ENCODE measurements at regions not wholly inside any gene's neighbourhood (a gene's known extent, or its start where the extent isn't known, plus 50 kb on each side); places are given as distances from the start of the nearest gene placed in this dataset.

GRCh38 chr10:118537623-118538022, 57.8 kb downstream of the PRLHR start:
- DNase-seq (ENCODE audit: low read depth), result no peak

GRCh38 chr10:118534136-118534535, 61.3 kb downstream of the PRLHR start:
- no peak for DNase-seq (ENCODE audit: low read depth)

GRCh38 chr10:118531105-118531852, 64.2 kb downstream of the PRLHR start:
- no peak for DNase-seq (ENCODE audit: low read depth)

DNA sequence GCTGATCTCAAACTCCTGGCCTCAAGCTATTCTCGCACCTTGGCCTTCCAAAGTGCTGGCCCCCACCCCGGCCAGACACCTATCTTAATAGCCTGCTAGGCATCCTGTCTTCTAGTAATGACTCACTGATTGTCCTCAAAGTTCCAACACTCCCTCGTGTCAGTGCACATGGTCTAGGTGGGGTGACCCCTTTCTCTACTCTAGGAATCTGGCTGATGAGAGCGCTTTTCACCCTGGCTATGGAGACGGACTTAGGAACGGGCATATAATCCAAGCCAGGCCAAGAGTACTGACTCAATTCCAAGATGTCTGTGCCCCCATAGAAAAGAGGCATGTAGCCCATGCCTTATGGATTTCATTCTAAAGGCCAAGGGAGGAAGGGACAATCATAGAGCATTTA, 67.0 kb downstream of the PRLHR start:
- no peak for DNase-seq (ENCODE audit: low read depth)

DNA sequence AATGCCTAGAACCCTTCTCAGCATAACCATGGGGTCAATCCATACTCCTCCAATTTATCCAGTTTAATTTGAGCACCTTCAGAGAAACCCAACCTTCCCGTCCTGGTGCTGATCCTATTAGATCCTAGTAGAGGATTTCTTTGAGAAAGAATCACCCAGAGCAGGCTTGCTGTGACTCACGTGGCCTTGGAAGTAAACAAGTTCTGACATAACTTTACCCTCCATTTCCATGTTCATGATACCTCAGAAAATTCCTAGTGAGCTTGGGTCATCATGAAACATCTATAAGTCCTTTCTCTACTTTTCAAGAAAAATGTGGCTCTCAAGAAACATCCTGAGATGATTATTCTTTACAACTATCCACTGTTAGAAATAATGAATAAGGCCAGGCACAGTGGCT, 71.7 kb downstream of the PRLHR start:
- peak; percentile 25 for DNase-seq (ENCODE audit: low read depth)

DNA sequence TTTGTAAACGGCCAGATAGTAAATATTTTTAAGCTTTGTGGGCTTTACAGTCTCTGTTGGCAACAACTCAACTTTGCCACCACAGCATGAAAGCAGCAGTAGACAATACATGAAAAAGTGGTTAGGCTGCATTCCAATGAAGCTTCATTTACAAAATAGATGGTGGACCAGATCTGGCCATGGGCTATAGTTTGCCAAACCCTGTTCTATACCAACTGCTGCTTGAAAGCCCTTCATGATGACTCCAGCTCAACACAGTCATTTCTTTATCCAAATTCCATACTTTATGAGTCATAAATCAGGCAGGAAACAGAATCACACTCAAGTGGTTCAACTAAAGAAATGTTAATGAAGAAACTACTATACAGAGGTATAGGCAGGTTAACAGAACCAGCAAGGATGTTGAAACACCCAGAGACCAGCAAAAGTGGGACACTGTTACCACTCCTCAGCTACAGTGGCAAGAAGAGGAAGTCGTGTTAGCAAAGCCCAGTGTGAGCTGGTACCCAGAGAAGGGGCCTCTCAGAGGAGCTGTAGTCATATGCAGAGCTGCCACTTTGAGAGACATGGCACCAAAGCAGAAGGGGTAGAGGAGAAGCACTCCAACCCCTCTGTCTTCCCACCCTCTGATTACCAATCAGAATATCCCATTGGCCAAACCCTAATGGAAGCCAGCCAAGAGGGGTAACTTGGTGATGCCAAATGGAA, 72.5 kb downstream of the PRLHR start:
- peak; percentile 40 for DNase-seq (ENCODE audit: low read depth)

- no peak for DNase-seq (ENCODE audit: low read depth)
Observed at GRCh38 chr10:118521415-118522117, 73.9 kb downstream of the PRLHR start.

DNA sequence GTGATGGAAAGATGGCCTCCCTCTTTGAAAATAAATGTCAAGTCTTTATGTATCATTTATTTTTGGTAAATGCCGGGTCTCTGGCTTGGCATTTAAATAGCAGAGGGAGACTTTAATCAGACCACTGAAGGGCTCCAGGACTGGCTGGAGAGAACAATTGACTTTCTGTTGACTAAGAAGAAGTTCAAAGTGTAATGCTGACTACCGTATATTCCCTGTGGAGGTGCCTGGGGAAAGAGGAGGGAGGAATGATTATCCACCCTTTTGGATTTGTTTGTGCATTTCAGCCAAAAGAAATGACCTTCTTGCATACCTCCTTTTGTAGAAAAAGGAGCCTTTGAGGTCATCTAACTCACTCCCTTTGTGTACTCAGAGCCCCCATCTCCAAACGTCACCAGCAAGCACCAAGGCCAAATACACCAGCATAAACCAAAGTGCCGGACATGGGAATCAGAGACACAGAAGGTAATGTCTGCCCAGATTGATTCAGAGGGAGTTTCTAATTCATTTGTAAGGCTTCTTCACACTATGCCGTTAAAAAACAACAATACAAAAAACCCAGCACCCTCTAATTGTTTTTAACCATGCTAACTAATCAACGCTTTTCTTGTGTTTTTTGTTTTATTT, 75.2 kb downstream of the PRLHR start:
- no peak for DNase-seq (ENCODE audit: low read depth)

DNA sequence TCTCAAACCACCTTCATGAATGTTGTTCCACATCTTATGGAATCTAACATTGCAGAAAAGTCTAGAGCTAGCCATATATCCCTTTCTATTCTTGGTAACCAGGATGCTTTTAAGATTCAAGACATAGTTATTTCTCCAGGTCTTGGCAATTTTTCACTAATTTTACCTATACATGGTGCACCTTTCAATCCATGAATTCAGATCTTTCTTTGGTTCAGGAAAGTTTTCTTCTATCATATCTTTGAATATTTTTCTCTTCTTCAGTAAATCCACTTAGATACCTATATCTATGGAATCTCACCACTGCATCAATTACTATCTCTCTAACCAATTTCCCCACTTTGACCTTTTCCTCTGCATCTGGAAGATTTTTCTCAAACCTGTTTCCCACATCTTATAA, 77.4 kb downstream of the PRLHR start:
- no peak for DNase-seq (ENCODE audit: low read depth)

GRCh38 chr10:118516716-118517115, 78.7 kb downstream of the PRLHR start:
- no peak for DNase-seq (ENCODE audit: low read depth)

- no peak for DNase-seq (ENCODE audit: low read depth)
Observed at GRCh38 chr10:118513174-118513573, 82.3 kb downstream of the PRLHR start.

DNA sequence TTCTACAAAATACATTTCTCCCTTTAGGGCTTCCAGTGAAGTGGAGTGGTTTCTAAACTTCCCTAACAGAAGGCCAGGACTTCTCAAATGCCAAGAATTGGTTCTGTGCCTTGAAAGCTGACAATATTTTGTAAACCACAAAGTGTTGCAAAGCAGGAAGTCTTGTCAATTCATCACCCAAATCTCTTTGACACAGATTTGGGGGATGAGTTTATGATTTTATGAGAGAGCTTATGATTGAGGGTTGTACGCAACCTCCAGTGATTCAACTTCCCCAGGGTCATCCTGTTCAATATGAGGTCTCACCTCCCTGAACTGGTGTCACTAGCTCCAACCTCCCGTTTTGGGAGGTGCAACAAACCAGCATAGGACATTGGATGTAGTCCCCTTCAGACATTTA, 83.7 kb downstream of the PRLHR start:
- DNase-seq (ENCODE audit: low read depth), result no peak

DNA sequence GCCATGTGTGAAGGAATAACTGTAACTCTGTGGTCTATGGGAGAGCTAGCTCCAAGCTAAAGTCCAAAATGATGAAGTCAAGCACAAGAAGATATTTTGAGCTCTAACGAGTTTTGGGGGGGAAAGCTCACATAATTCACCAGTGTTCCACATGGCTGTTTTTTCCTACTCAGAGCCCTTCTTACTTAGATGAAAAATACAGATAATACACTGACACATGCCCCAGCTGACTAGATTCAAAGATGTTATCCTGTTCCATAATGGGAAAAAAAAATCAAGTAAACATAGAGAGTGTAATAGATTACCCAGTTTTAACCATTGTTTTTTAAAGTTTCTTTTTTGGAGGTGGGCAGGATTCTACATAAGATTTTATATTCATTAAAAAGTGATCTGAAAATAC, 86.6 kb downstream of the PRLHR start:
- DNase-seq (ENCODE audit: low read depth), result no peak

GRCh38 chr10:118508355-118508754, 87.1 kb downstream of the PRLHR start:
- DNase-seq (ENCODE audit: low read depth), result no peak

- no peak for DNase-seq (ENCODE audit: low read depth)
Observed at GRCh38 chr10:118506671-118507590, 88.5 kb downstream of the PRLHR start.

DNA sequence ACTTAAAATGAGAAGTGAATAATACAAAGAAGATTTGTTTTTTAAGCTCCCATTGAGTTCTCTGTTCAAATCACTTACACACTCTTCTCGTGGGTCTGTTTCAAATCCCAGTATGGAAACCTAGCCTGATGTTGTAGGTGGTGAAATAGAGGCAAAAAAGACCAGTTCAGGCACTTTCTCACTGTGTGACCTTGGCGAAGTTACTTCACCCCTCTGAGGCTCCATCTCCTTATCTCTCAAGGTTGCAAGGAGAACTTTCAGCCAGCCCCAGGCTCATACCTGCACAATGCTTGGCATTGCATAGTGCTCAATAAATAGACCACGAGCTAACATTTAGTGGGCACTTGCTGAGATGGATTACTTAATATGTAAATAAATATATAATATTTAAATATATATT, 90.1 kb downstream of the PRLHR start:
- no peak for DNase-seq (ENCODE audit: low read depth)

GRCh38 chr10:118504467-118505205, 90.8 kb downstream of the PRLHR start:
- DNase-seq (ENCODE audit: low read depth), result peak; percentile 63

DNA sequence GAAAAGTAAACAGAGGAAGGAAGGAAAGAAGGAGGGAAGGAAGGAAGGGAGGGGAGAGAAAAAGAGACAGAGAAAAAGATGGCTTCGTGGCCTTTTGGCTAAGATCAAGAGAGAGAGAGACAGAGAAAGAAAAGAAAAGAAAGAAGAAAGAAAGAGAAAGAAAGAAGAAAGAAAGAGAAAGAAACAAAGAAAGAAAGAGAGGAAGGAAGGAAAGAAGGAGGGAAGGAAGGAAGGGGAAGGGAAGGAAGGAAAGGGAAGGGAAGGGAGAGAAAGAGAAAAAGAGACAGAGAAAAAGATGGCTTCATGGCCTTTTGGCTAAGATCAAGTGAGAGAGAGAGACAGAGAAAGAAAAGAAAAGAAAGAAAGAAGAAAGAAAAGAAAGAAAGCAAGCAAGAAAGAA, 91.4 kb downstream of the PRLHR start:
- DNase-seq (ENCODE audit: low read depth), result no peak

DNA sequence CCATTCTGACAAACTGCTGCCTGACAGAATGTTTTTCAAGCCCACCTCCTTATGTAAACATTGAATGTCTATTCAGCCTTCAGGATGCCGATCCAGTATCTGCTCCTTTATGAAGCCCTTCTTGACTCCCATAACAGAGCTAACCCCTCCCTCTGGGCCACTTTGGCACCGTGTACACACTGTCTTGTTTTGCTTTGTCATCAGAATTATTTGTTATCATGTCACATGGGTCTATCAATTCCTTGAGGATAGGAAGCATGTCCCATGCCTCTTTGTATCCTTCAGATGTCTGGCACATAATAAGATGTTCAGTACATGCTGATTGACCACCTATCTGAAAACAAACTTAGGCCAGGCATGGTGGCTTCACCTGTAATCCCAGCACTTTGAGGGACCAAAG, 92.3 kb downstream of the PRLHR start:
- DNase-seq (ENCODE audit: low read depth), result no peak

GRCh38 chr10:118501637-118502440, 93.6 kb downstream of the PRLHR start:
- peak; percentile 80 for DNase-seq (ENCODE audit: low read depth)
